ENCODE measurements at regions not wholly inside any gene's neighbourhood (a gene's known extent, or its start where the extent isn't known, plus 50 kb on each side); places are given as distances from the start of the nearest gene placed in this dataset.

DNA sequence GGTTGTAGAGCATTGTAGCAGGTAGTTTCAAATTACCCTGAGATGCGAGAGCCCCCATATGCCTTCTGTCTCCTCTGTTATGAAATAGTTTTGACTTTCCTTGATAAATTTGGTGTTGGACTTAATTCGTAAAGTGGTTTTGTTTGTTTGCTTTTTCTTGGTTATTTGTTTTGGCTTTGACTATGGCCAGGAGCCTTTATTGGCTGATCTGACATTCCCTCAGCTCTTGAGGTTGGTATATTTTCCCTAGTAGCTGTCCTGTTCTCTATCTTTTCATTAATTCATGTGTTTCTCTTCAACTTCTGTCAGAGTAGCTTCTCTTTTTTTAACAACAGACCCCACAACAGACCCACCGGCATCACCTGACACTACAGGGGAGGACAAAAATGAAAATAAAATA, 457.4 kb upstream of the MANEA start:
- Mint-ChIP-seq H3K4me3 (no peak overlapping the region), H3K27me3 (no peaks in the 10 kb centered on the region), H3K27ac (peak overlapping the region in 1 of 3 donors; percentile 11), H3K4me1 (no peaks in the 10 kb centered on the region), H3K36me3 (no peaks in the 10 kb centered on the region), H3K9me3 (peaks cover 0 to 3% (median under 1%) of the 10 kb centered on the region in 3 donors)

DNA sequence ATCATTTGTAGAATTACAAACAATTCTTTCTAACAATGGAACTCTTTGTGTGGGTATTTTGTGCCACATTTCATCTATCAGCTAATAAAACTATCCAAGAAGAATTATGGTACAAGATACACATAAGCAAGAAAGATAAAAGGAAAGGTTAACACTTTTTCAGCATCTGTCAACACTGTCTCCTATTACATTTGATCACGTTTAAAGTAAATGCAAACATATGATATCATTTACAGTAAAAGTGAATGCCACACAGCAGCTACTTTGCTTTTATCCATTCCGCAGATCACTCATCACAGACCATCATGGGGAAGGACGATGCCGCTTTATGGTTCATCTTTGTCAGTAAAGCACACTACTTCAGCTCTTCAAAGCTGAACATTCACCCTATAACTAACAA, 456.4 kb upstream of the MANEA start:
- H3K27me3 Mint-ChIP-seq, result no peaks in the 10 kb centered on the region
- H3K27ac Mint-ChIP-seq, result no peak overlapping the region
- H3K36me3 Mint-ChIP-seq, result no peaks in the 10 kb centered on the region
- peaks cover 1 to 4% (median 3%) of the 10 kb centered on the region in 3 donors for H3K9me3 Mint-ChIP-seq
- H3K4me1 Mint-ChIP-seq, result no peaks in the 10 kb centered on the region
- no peak overlapping the region for H3K4me3 Mint-ChIP-seq

DNA sequence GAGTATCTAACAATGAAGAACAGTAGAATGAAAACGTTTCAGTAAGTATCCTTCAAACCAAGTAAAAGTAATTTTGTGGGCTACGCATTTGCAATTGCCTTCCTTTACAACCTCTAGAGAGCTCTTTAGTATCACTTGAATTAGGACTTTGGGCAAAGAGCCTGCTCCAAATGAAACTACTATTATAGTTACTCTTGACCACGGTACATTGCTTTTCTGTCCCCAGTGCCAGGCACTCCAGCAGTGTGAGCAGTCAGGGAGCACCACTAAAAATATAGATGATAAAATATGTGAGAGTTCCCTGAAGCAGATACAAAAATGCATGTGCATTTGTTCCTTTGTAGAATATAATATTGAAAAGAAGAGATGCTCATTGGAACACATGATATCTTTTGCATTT, 450.1 kb upstream of the MANEA start:
- peaks cover 3 to 5% (median 4%) of the 10 kb centered on the region in 3 donors for H3K9me3 Mint-ChIP-seq
- no peak overlapping the region for H3K27ac Mint-ChIP-seq
- no peaks in the 10 kb centered on the region for H3K4me1 Mint-ChIP-seq
- H3K27me3 Mint-ChIP-seq, result no peaks in the 10 kb centered on the region
- no peak overlapping the region for H3K4me3 Mint-ChIP-seq
- H3K36me3 Mint-ChIP-seq, result no peaks in the 10 kb centered on the region

DNA sequence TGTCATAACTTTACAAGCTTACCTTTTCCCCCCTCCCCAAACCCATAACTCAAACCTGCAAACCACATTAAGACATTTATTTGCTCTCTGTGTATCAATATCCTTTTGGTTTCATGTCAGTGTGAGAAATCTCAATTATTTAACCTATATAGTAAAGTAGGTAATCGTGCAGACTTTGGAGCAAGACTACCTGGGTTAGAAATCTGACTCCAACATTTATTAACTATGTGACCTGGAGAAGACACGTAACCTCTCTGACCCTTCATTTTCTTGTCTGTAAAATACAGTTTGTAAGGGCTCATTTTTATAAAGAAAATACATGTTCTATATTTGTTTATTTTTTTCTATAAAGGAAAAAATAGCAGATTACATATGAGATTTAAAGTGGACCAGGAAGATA, 448.9 kb upstream of the MANEA start:
- Mint-ChIP-seq H3K27ac (no peak overlapping the region), H3K27me3 (no peaks in the 10 kb centered on the region), H3K4me1 (no peaks in the 10 kb centered on the region), H3K9me3 (peaks cover 3 to 5% (median 4%) of the 10 kb centered on the region in 3 donors), H3K4me3 (no peak overlapping the region), H3K36me3 (no peaks in the 10 kb centered on the region)

DNA sequence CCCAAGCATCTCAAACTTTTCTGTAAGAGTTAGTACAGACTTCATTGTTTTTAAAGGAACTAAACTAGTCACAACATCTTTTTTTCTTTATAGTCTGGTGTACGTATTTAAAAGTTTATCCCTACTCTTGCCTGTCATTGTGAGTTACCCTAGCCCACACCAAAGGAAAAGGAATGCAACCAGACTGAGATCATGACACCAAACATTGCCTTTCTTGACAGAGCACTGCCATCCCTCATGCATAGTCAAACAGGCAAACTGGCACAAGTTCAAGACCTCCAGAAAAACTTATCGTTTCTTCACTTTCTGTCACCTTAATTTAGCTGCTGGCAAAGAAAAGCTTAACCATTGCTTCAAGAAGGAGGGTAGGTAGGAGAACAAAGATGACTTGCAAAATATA, 448.4 kb upstream of the MANEA start:
- no peak overlapping the region for H3K27ac Mint-ChIP-seq
- H3K27me3 Mint-ChIP-seq, result no peaks in the 10 kb centered on the region
- no peak overlapping the region for H3K4me3 Mint-ChIP-seq
- peaks cover 3 to 5% (median 4%) of the 10 kb centered on the region in 3 donors for H3K9me3 Mint-ChIP-seq
- H3K4me1 Mint-ChIP-seq, result no peaks in the 10 kb centered on the region
- no peaks in the 10 kb centered on the region for H3K36me3 Mint-ChIP-seq

DNA sequence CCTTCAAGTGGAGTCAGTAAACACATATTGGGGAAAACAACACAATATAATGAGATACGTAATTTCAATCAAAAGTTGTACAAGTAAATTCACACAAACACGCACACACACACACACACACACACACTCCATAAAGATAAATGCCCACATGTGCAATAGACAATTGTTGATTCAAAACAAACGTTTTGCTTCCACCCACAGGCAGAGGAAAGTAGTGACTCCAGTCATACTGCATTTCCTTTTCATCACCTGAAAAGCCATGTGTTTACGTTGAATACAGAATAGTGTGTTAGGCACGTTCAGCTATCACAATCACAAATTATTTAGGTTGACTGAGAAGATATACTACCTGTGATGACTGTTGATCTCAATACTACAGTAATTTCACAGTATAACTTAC, 443.8 kb upstream of the MANEA start:
- no peak overlapping the region for H3K4me3 Mint-ChIP-seq
- no peaks in the 10 kb centered on the region for H3K4me1 Mint-ChIP-seq
- H3K9me3 Mint-ChIP-seq, result no peaks in the 10 kb centered on the region

DNA sequence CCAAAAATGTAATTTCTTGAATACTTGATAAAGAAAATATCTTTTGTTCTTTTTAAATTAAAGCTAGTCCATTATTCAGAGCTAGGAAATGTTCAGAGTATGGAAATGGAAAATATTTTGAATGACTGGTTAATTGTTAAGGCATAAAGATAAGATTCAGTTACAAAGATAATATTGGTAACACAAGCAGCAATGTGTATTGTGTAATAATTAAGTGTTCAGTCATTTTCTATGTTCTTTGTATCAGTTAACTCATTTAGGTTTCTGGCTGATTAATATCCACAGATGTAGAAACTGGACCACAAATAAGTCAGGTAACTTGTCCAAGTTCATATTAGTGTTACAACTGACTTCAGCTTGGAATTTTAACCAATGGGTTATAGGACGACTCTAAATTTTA, 442.2 kb upstream of the MANEA start:
- Mint-ChIP-seq H3K27ac (no peak overlapping the region), H3K9me3 (no peaks in the 10 kb centered on the region), H3K4me3 (no peak overlapping the region), H3K4me1 (no peaks in the 10 kb centered on the region), H3K27me3 (no peaks in the 10 kb centered on the region), H3K36me3 (no peaks in the 10 kb centered on the region)

More for the DNA sequence above, 443.8 kb upstream of the MANEA start:
- Mint-ChIP-seq H3K36me3 (no peaks in the 10 kb centered on the region), H3K27me3 (no peaks in the 10 kb centered on the region), H3K27ac (no peak overlapping the region)

DNA sequence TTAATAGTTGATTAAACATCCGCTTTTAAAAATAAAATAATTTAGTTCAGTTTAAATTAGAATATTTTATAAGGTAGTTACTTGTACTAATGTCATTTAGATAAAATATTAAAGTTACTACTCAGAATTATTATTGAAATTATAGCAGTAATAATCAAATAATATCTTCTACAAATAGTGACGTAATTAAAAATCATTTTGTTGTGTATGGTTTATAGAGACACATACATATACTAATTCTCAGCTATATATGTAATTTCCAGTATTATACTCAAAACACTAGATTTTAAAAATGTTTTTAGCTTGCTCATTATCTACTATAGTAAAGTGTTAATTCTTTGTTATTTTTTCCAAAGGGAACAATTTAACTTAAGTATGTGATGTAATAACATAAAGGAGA, 435.2 kb upstream of the MANEA start:
- H3K4me1 Mint-ChIP-seq, result no peaks in the 10 kb centered on the region
- peaks cover 2% of the 10 kb centered on the region for H3K36me3 Mint-ChIP-seq
- no peak overlapping the region for H3K4me3 Mint-ChIP-seq
- H3K27ac Mint-ChIP-seq, result no peak overlapping the region
- H3K27me3 Mint-ChIP-seq, result no peaks in the 10 kb centered on the region
- peaks cover 0 to 4% (median 1%) of the 10 kb centered on the region in 3 donors for H3K9me3 Mint-ChIP-seq

DNA sequence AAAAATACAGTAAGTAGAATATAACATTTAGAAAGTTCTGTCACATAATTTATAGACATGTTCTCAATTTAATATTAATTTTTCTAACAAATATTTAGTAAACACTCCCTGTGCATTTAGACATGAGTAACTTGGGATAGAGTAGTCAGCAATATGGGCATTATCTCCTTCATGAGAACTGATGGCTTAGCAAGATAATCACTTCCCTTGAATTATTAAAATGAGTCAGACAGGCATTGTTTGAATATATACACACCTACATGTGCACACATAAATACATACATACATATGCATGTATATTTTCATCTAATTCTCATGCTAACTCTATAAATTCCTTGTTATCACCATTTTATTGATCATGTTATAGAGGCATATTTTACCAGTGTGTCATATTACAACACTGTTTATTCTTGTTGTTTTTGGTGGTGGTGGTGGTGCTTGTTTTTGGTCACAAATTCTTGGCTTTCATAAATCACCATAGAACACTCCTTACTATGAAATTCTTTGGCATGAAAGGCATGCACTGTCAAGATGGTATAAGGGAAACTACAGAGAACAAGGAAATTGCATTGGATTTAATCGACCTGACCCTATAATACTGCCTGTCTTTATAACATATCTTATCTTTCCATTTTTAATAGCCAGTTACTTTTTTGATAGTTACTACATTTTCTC, 434.5 kb upstream of the MANEA start:
- Mint-ChIP-seq H3K4me1 (no peaks in the 10 kb centered on the region), H3K27ac (no peak overlapping the region), H3K27me3 (no peaks in the 10 kb centered on the region), H3K36me3 (peaks cover 2% of the 10 kb centered on the region), H3K4me3 (no peak overlapping the region), H3K9me3 (peaks cover 0 to 4% (median 1%) of the 10 kb centered on the region in 3 donors)

DNA sequence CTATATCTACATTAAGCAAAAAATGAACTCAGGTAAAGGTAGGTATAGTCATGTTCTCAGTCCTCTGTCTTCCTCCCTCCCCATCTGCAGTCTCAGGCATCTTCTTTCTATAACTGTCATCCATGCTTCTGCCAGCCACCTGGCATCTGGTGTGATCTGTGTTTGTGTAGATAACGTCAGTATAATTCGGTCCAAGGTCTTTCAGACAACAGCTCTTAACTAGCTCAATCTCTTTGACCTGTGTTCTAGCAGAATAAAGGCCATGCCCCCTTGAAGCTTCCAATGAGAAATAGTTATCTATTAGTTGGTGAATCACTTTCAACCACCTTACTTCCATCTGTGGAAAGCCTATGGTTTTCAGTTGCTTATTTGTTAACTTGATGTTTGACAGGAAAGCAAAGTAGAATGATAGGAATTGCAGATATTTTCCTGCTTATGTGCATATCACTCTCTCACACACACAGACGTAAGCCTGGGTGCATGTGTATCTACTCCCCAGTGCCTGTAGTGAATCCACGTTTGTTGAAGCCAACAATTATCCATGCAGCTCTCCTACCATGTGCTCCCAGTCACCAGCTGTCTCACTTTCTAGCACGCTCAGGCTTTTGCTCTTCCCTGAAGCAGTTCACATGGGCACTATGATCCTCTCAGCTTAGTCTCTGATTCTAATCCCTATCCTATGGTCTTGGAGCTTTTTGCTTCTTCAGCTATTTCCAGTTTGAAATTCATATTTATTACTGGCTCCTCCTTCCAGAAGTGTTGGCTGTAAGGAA, 433.7 kb upstream of the MANEA start:
- Mint-ChIP-seq H3K27me3 (no peaks in the 10 kb centered on the region), H3K4me3 (no peak overlapping the region), H3K9me3 (peaks cover 0 to 4% (median 1%) of the 10 kb centered on the region in 3 donors), H3K27ac (no peak overlapping the region), H3K4me1 (no peaks in the 10 kb centered on the region), H3K36me3 (peaks cover 2% of the 10 kb centered on the region)

DNA sequence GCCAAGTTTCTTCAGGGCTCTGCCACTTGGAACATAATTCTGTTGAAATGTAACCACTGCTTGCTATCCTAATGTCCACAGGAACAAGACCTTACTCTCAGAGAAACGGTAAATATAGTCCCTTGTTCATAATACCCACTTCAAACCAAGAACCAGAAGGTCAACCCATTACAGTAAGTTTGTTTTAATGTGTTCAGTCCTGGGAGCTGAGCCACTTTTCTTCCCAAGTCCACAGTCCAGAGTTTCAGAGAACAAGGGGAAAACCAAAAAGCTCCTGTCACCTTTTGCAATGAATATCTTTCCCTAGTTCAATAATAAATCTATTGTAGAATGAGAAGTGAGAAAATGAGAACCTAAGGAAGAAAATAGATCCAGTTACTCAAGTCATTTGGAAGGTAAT, 431.9 kb upstream of the MANEA start:
- Mint-ChIP-seq H3K9me3 (peaks cover 0 to 4% (median 1%) of the 10 kb centered on the region in 3 donors), H3K36me3 (peaks cover 2% of the 10 kb centered on the region), H3K4me3 (no peak overlapping the region)

DNA sequence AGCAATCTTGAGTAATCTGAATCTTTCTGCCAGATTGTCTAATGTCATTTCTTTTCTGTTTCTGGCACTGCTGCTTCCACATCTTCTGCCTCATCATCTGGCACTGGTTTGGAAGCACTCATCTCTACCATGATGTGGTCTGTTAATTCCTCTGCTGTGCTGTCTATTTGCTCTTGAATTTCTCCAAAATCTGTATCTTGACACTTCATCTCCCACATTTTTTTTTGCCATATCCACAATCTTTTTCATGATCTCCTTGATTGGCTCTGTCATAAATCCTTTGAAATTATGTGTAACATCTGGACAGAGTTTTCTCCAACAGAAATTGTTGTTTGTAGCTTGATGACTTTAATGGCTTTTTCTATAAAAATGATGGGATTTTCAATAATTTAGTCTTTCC, 417.8 kb upstream of the MANEA start:
- no peaks in the 10 kb centered on the region for H3K4me1 Mint-ChIP-seq
- no peak overlapping the region for H3K27ac Mint-ChIP-seq
- no peak overlapping the region for H3K4me3 Mint-ChIP-seq

More for the DNA sequence above, 431.9 kb upstream of the MANEA start:
- no peaks in the 10 kb centered on the region for H3K27me3 Mint-ChIP-seq
- no peaks in the 10 kb centered on the region for H3K4me1 Mint-ChIP-seq
- no peak overlapping the region for H3K27ac Mint-ChIP-seq

DNA sequence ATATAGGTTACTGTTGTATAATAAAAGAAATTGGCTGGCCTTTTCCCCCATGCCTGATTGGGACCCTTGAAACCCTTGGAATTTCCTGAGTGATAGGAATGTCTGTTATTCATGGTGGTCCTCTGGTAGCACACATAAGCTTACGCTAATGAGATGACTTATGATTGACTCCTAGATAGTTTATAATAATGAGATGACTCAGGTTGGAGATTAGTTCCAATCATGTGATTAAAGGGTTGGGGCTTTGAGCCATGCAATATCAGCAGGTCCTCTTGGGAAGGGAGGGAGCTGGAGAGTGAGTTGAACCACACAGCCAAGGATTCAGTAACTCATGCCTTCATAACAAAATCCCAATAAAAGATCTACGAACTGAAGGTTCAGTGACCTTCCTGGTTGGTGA, 407.6 kb upstream of the MANEA start:
- H3K27ac Mint-ChIP-seq, result no peak overlapping the region
- no peak overlapping the region for H3K4me3 Mint-ChIP-seq
- H3K36me3 Mint-ChIP-seq, result no peaks in the 10 kb centered on the region
- H3K27me3 Mint-ChIP-seq, result no peaks in the 10 kb centered on the region
- H3K9me3 Mint-ChIP-seq, result no peaks in the 10 kb centered on the region
- H3K4me1 Mint-ChIP-seq, result peaks cover 0 to 1% (median 0%) of the 10 kb centered on the region in 3 donors

More for the DNA sequence above, 417.8 kb upstream of the MANEA start:
- H3K36me3 Mint-ChIP-seq, result no peaks in the 10 kb centered on the region
- H3K9me3 Mint-ChIP-seq, result no peaks in the 10 kb centered on the region
- H3K27me3 Mint-ChIP-seq, result no peaks in the 10 kb centered on the region

DNA sequence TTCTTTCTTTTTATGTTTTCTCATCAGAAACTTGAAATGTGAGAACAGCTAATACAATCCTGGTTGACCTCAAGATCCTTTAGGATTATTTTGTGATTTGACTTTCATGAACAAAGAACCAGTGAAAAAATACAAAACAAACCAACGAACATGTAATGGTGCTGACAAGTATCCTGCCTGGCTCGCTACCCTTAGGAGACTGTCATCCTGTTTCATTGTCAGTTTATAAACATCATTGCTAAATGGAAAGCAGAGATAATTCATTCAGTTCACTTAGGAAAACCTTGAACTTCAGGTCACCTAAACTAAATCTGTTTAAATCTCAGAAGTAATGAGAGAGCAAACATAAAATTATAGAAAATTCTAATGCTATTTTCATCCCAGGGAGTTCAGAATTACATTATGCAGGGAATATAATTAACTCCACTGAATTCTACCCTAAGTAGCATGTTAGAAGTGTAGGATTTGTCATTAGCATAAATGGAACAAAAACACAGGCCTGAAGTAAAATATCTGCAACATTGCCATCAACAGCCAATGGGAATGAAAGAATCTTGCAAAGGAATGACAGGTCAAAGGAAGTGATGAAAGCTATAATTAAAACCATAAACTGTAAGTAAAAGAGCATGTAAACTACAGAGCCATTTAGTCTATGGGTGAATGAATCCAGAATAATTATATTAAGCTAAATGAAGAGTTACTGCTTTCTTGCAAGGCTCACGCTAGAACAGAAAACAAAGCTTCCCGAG, 401.2 kb upstream of the MANEA start:
- no peaks in the 10 kb centered on the region for H3K27me3 Mint-ChIP-seq
- H3K27ac Mint-ChIP-seq, result no peak overlapping the region
- no peak overlapping the region for H3K4me3 Mint-ChIP-seq
- H3K36me3 Mint-ChIP-seq, result no peaks in the 10 kb centered on the region
- no peaks in the 10 kb centered on the region for H3K4me1 Mint-ChIP-seq
- H3K9me3 Mint-ChIP-seq, result peaks cover 0 to 2% (median 0%) of the 10 kb centered on the region in 3 donors

DNA sequence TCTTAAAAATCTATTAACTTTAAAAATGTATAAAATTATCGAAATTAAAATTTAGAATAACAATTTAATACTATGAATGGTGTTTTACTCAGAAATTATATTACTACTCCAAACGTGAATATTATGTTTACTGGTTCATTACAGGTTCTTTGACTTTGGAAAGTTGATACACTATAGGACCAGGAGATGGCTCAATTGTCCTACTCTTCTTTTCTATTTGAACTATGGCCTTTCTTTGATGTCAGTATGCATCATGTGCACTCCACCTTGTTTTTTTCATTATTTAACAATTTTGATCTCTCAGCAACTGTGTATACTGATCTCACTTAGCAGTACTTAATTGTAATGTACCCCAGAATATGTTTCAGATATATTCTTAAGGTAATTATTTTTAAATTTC, 391.5 kb upstream of the MANEA start:
- no peaks in the 10 kb centered on the region for H3K36me3 Mint-ChIP-seq
- H3K4me1 Mint-ChIP-seq, result no peaks in the 10 kb centered on the region
- H3K4me3 Mint-ChIP-seq, result no peak overlapping the region
- H3K27me3 Mint-ChIP-seq, result no peaks in the 10 kb centered on the region
- H3K27ac Mint-ChIP-seq, result no peak overlapping the region
- peaks cover 0 to 8% (median 2%) of the 10 kb centered on the region in 3 donors for H3K9me3 Mint-ChIP-seq

Data from IgD-negative memory B cell (primary cell).